Testis (tissue), 2 donors: ENCODE measurements at regions not wholly inside any gene's neighbourhood (a gene's known extent, or its start where the extent isn't known, plus 50 kb on each side); places are given as distances from the start of the nearest gene placed in this dataset.

ENCODE experiments used
- DNase-seq: peaks from one replicate; pipeline ENCODE4 v3.0.0-alpha.2; 2019
- H3K27ac ChIP-seq, 2 donors: fragments of 200-600 bp; sonication (generic); one replicate each; pipeline ENCODE4 v1.5.1; 2019
- H3K27me3 ChIP-seq: fragments of 200-600 bp; sonication (generic); one replicate; pipeline ENCODE4 v1.5.1; 2019
- H3K36me3 ChIP-seq: fragments of 200-600 bp; sonication (generic); one replicate; pipeline ENCODE4 v1.5.1; 2017; ENCODE audit warnings: low read depth; ENCODE audit errors: missing control alignments
- H3K4me1 ChIP-seq: fragments of 200-600 bp; sonication (generic); one replicate; pipeline ENCODE4 v1.5.1; 2019
- H3K4me3 ChIP-seq, 2 donors: fragments of 200-600 bp; sonication (generic); one replicate each; pipeline ENCODE4 v1.5.1; 2017 to 2019
- H3K9me3 ChIP-seq: fragments of 200-600 bp; sonication (generic); one replicate; pipeline ENCODE4 v1.5.1; 2017
- POLR2A ChIP-seq: fragments of 450-650 bp; IDR thresholded peaks from one replicate; pipeline ENCODE4 v1.6.1; 2017; ENCODE audit warnings: antibody characterized with exemption, mild to moderate bottlenecking, moderate library complexity
- WGBS, 2 donors: methylation state at CpG; one replicate each; pipeline ENCODE4 v1.1.5; 2018; 5-methylcytosine and 5-hydroxymethylcytosine counted together
- intact Hi-C: fragments of 100-400 bp; cut with DNase I; formaldehyde crosslinking; loops from one replicate; pipeline ENCODE4 v1.15.1; 2023; ENCODE audit warnings: low total_unique reads
- TF ChIP-seq, protein P1 (sequence below), 3 experiments: fragments of 450-650 bp in 2 of 3; fragments of 200-600 bp in 1 of 3; sonication (generic) in 1 of 3; IDR thresholded peaks; one replicate each; pipeline ENCODE4 v1.5.1; 2016 to 2019; ENCODE audit warnings: antibody characterized with exemption in 3 of 3, mild to moderate bottlenecking in 2 of 3, moderate library complexity in 1 of 3

- DNase-seq, result no peak
- Histone ChIP-seq H3K4me1 (no peaks in the 10 kb centered on the region), H3K9me3 (no peaks in the 10 kb centered on the region), H3K27ac (peak overlapping the region; percentile 15 to 60), H3K36me3 (no peaks in the 10 kb centered on the region), H3K4me3 (no peak overlapping the region), H3K27me3 (no peaks in the 10 kb centered on the region)
- intact Hi-C loops, result no loop called here
- no peak for TF ChIP-seq POLR2A
- TF ChIP-seq, protein P1, sequence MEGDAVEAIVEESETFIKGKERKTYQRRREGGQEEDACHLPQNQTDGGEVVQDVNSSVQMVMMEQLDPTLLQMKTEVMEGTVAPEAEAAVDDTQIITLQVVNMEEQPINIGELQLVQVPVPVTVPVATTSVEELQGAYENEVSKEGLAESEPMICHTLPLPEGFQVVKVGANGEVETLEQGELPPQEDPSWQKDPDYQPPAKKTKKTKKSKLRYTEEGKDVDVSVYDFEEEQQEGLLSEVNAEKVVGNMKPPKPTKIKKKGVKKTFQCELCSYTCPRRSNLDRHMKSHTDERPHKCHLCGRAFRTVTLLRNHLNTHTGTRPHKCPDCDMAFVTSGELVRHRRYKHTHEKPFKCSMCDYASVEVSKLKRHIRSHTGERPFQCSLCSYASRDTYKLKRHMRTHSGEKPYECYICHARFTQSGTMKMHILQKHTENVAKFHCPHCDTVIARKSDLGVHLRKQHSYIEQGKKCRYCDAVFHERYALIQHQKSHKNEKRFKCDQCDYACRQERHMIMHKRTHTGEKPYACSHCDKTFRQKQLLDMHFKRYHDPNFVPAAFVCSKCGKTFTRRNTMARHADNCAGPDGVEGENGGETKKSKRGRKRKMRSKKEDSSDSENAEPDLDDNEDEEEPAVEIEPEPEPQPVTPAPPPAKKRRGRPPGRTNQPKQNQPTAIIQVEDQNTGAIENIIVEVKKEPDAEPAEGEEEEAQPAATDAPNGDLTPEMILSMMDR (IDR thresholded peaks at IDR 0.05), result no peak
Observed at GRCh38 chr21:27306206-27306605, 339.3 kb upstream of the ADAMTS5 start.

GRCh38 chr21:27301220-27301619 lies 334.3 kb upstream of the ADAMTS5 start:
- DNase-seq, result no peak
- intact Hi-C loops, result no loop called here
- 52 to 58% methylated on average over 2 of the region's 2 CpGs for WGBS, 2 donors

GRCh38 chr21:27300770-27301169 lies 333.9 kb upstream of the ADAMTS5 start:
- intact Hi-C loops, result no loop called here
- DNase-seq, result no peak
- no peak overlapping the region for H3K4me3 ChIP-seq
- H3K36me3 ChIP-seq, result no peaks in the 10 kb centered on the region
- TF ChIP-seq, protein P1 (IDR thresholded peaks at IDR 0.05), result no peak
- no peak for TF ChIP-seq POLR2A
- H3K4me1 ChIP-seq, result no peaks in the 10 kb centered on the region
- whole genome bisulfite sequencing, 2 donors, result 82 to 85% methylated on average over 2 of the region's 2 CpGs
- no peaks in the 10 kb centered on the region for H3K9me3 ChIP-seq
- H3K27ac ChIP-seq, result no peak overlapping the region
- no peaks in the 10 kb centered on the region for H3K27me3 ChIP-seq

More at GRCh38 chr21:27301220-27301619, 334.3 kb upstream of the ADAMTS5 start:
- H3K9me3 ChIP-seq, result no peaks in the 10 kb centered on the region
- H3K4me3 ChIP-seq, result no peak overlapping the region
- no peaks in the 10 kb centered on the region for H3K27me3 ChIP-seq
- no peaks in the 10 kb centered on the region for H3K36me3 ChIP-seq
- no peak overlapping the region for H3K27ac ChIP-seq
- H3K4me1 ChIP-seq, result no peaks in the 10 kb centered on the region
- TF ChIP-seq POLR2A, result no peak
- TF ChIP-seq, protein P1 (IDR thresholded peaks at IDR 0.05), result no peak

GRCh38 chr21:27298465-27298864 lies 331.6 kb upstream of the ADAMTS5 start:
- TF ChIP-seq, protein P1 (IDR thresholded peaks at IDR 0.05), result no peak
- no peak for TF ChIP-seq POLR2A
- Histone ChIP-seq H3K27ac (peak overlapping the region in 1 of 2 donors; percentile 47), H3K9me3 (no peaks in the 10 kb centered on the region), H3K27me3 (no peaks in the 10 kb centered on the region), H3K4me1 (no peaks in the 10 kb centered on the region), H3K36me3 (no peaks in the 10 kb centered on the region), H3K4me3 (no peak overlapping the region)
- 67% methylated on average over 1 of the region's 1 CpG; no CpG with 5 or more reads in 1 of the 2 donors for WGBS, 2 donors
- intact Hi-C loops, result no loop called here
- peak; percentile 44 for DNase-seq

GRCh38 chr21:27293239-27293638 lies 326.4 kb upstream of the ADAMTS5 start:
- Histone ChIP-seq H3K4me1 (no peaks in the 10 kb centered on the region), H3K4me3 (no peak overlapping the region), H3K27ac (no peak overlapping the region), H3K27me3 (no peaks in the 10 kb centered on the region), H3K36me3 (no peaks in the 10 kb centered on the region), H3K9me3 (no peaks in the 10 kb centered on the region)
- intact Hi-C loops, result no loop called here
- WGBS, 2 donors, result 89 to 91% methylated on average over 1 of the region's 1 CpG
- no peak for TF ChIP-seq POLR2A
- TF ChIP-seq, protein P1 (IDR thresholded peaks at IDR 0.05), result no peak
- no peak for DNase-seq
